ENCODE measurements at regions not wholly inside any gene's neighbourhood (a gene's known extent, or its start where the extent isn't known, plus 50 kb on each side); places are given as distances from the start of the nearest gene placed in this dataset.

DNA sequence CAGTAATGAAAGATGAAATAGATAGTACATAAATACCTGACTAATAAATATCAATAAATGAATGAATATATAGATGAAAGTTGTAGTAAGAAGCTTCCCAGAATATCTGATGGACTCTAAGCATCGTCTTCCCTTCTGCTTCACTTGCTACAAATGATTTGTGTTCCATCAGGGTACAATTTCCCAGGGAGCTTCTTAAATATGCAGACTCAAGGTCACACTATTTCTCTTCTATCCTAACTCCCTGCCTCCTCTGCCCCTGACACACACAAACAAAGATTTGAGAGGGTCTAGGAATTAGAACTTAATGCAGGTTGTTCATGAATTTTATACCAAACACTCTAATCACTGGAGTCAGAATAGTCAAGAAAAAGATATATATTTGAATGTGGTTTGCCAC lies 415.9 kb upstream of the TMPRSS15 start:
- Histone ChIP-seq H3K9ac (ENCODE audit: low read length) (no peak overlapping the region), H3K9me2 (replicated peaks; ENCODE audit: insufficient read depth, low read length) (no peaks in the 10 kb centered on the region), H3K27me3 (replicated peaks; ENCODE audit: insufficient read depth, low read length) (no peaks in the 10 kb centered on the region), H3K4me3 (ENCODE audit: low read length) (no peak overlapping the region), H4K20me1 (ENCODE audit: insufficient read depth, low read length) (no peaks in the 10 kb centered on the region), H3K9me3 (replicated peaks; ENCODE audit: insufficient read depth, low read length) (no peaks in the 10 kb centered on the region), H3K27ac (ENCODE audit: low read length) (no peak overlapping the region), H3K4me2 (ENCODE audit: low read depth, low read length) (no peak overlapping the region), H3K36me3 (replicated peaks; ENCODE audit: insufficient read depth, low read length) (no peaks in the 10 kb centered on the region), H3K4me1 (ENCODE audit: low read length) (no peaks in the 10 kb centered on the region), H3F3A (ENCODE audit: insufficient read depth, low read length) (no peaks in the 10 kb centered on the region), H2AFZ (ENCODE audit: low read length) (no peak overlapping the region), H3K79me2 (ENCODE audit: low read length) (no peaks in the 10 kb centered on the region)
- DNase-seq = no peak
- TF ChIP-seq EZH2phosphoT487 (IDR thresholded peaks at IDR 0.05; ENCODE audit: low read length) = no peak
- TF ChIP-seq EZH2 (optimal IDR thresholded peaks at IDR 0.05; ENCODE audit: low read depth, low read length) = no peak
- TF ChIP-seq CTCF (IDR thresholded peaks at IDR 0.05; ENCODE audit: low read length) = no peak

DNA sequence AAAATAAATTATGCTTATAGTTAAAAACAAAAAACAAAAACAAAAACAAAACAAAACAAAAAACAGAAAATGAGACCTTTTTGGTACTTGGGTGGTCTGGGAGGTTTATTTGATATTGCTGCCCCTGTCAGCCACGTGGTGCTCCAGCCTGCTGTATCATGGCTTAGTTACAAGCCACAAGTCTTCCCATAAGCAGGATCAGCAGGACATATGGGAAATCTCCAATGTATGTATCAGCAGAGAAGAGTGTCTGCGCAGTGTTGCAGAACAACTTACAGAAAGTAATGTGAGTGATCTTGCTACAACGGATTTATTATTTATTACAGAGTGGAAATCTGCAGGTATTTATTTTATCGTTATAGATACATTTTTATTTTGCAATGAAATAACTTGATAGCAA lies 423.0 kb upstream of the TMPRSS15 start:
- H2AFZ ChIP-seq (ENCODE audit: low read length) = no peak overlapping the region

GRCh38 chr21:18831942-18832676 lies 428.5 kb upstream of the TMPRSS15 start:
- DNase-seq = no peak
- Histone ChIP-seq H3K79me2 (ENCODE audit: low read length) (no peaks in the 10 kb centered on the region), H3K4me1 (ENCODE audit: low read length) (no peaks in the 10 kb centered on the region), H3F3A (ENCODE audit: insufficient read depth, low read length) (no peaks in the 10 kb centered on the region), H4K20me1 (ENCODE audit: insufficient read depth, low read length) (no peaks in the 10 kb centered on the region), H3K9me2 (replicated peaks; ENCODE audit: insufficient read depth, low read length) (no peaks in the 10 kb centered on the region), H3K27ac (ENCODE audit: low read length) (no peak overlapping the region), H3K4me2 (ENCODE audit: low read depth, low read length) (no peak overlapping the region), H3K4me3 (ENCODE audit: low read length) (no peak overlapping the region), H3K9ac (ENCODE audit: low read length) (no peak overlapping the region), H3K36me3 (replicated peaks; ENCODE audit: insufficient read depth, low read length) (no peaks in the 10 kb centered on the region), H2AFZ (ENCODE audit: low read length) (no peak overlapping the region), H3K27me3 (replicated peaks; ENCODE audit: insufficient read depth, low read length) (no peaks in the 10 kb centered on the region), H3K9me3 (replicated peaks; ENCODE audit: insufficient read depth, low read length) (no peaks in the 10 kb centered on the region)
- TF ChIP-seq CTCF (IDR thresholded peaks at IDR 0.05; ENCODE audit: low read length) = no peak
- TF ChIP-seq EZH2phosphoT487 (IDR thresholded peaks at IDR 0.05; ENCODE audit: low read length) = no peak
- TF ChIP-seq EZH2 (optimal IDR thresholded peaks at IDR 0.05; ENCODE audit: low read depth, low read length) = no peak

More for the DNA sequence above, 423.0 kb upstream of the TMPRSS15 start:
- no peaks in the 10 kb centered on the region for H3K9me2 ChIP-seq (replicated peaks; ENCODE audit: insufficient read depth, low read length)
- H3F3A ChIP-seq (ENCODE audit: insufficient read depth, low read length) = no peaks in the 10 kb centered on the region
- no peaks in the 10 kb centered on the region for H3K9me3 ChIP-seq (replicated peaks; ENCODE audit: insufficient read depth, low read length)
- H3K4me2 ChIP-seq (ENCODE audit: low read depth, low read length) = no peak overlapping the region
- H3K4me1 ChIP-seq (ENCODE audit: low read length) = no peaks in the 10 kb centered on the region
- no peaks in the 10 kb centered on the region for H3K36me3 ChIP-seq (replicated peaks; ENCODE audit: insufficient read depth, low read length)
- no peak overlapping the region for H3K9ac ChIP-seq (ENCODE audit: low read length)
- H3K79me2 ChIP-seq (ENCODE audit: low read length) = no peaks in the 10 kb centered on the region
- no peak overlapping the region for H3K4me3 ChIP-seq (ENCODE audit: low read length)
- H3K27me3 ChIP-seq (replicated peaks; ENCODE audit: insufficient read depth, low read length) = no peaks in the 10 kb centered on the region
- no peaks in the 10 kb centered on the region for H4K20me1 ChIP-seq (ENCODE audit: insufficient read depth, low read length)
- H3K27ac ChIP-seq (ENCODE audit: low read length) = no peak overlapping the region
- DNase-seq = no peak
- no peak for TF ChIP-seq CTCF (IDR thresholded peaks at IDR 0.05; ENCODE audit: low read length)
- no peak for TF ChIP-seq EZH2phosphoT487 (IDR thresholded peaks at IDR 0.05; ENCODE audit: low read length)
- no peak for TF ChIP-seq EZH2 (optimal IDR thresholded peaks at IDR 0.05; ENCODE audit: low read depth, low read length)

All from MM.1S (cell line).